SH-SY5Y (cell line): ENCODE measurements at regions not wholly inside any gene's neighbourhood (a gene's known extent, or its start where the extent isn't known, plus 50 kb on each side); places are given as distances from the start of the nearest gene placed in this dataset.

Experiments
- GATA2 ChIP-seq: IDR thresholded peaks from 2 replicates; pipeline ENCODE4 v1.6.1; 2011; ENCODE audit warnings: mild to moderate bottlenecking, low read depth, low read length
- GATA3 ChIP-seq: IDR thresholded peaks from 2 replicates; pipeline ENCODE4 v1.6.1; 2011; ENCODE audit warnings: low read depth, mild to moderate bottlenecking, low read length, moderate library complexity

DNA sequence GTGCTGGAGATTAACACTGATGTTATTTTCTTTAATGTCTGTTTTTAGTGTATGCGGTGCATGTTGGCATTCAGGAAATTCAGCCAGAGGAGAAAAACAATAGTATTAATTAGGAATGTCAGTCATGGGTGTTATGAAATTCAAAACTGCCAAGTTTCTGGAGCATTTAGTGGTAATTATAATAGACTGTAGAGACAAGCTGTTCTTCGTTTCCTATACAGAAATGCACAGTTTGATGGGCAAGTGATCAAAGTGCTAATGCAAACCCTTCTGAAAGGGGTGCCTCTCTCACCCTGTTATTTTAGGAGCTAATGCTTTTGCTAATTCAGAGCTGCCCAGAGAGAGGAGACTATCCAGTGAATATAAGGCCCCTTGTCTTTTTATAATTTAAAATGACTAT lies 573.8 kb upstream of the EEF2KMT start:
- no peak for TF ChIP-seq GATA2
- no peak for TF ChIP-seq GATA3
